Smooth muscle cell (in vitro differentiated cells): ENCODE measurements at regions not wholly inside any gene's neighbourhood (a gene's known extent, or its start where the extent isn't known, plus 50 kb on each side); places are given as distances from the start of the nearest gene placed in this dataset.

Source experiments
- DNase-seq: peaks from one replicate; lab custom pipeline; 2025; ENCODE audit not compliant: unreplicated experiment; lab: John Stamatoyannopoulos, UW
- H2AFZ ChIP-seq: fragments of 200-600 bp; sonication (generic); 2 replicates; pipeline ENCODE4 v1.6.0; 2016; ENCODE audit warnings: antibody characterized with exemption, low read depth, mild to moderate bottlenecking
- H3F3A ChIP-seq: fragments of 200-600 bp; sonication (generic); 2 replicates; pipeline ENCODE4 v1.6.0; 2017; ENCODE audit warnings: antibody characterized with exemption, low read depth
- H3K27ac ChIP-seq: fragments of 200-600 bp; sonication (generic); 2 replicates; pipeline ENCODE4 v1.5.1; 2016; ENCODE audit warnings: low read depth, mild to moderate bottlenecking
- H3K27me3 ChIP-seq: fragments of 200-600 bp; sonication (generic); 2 replicates; pipeline ENCODE4 v1.6.1; 2016; ENCODE audit warnings: low read depth, mild to moderate bottlenecking
- H3K36me3 ChIP-seq: fragments of 200-600 bp; sonication (generic); 2 replicates; pipeline ENCODE4 v1.5.1; 2016; ENCODE audit warnings: low read depth
- H3K4me1 ChIP-seq: fragments of 200-600 bp; sonication (generic); 2 replicates; pipeline ENCODE4 v1.5.1; 2016; ENCODE audit warnings: low read depth
- H3K4me2 ChIP-seq: fragments of 200-600 bp; sonication (generic); 2 replicates; pipeline ENCODE4 v1.6.0; 2016; ENCODE audit warnings: mild to moderate bottlenecking
- H3K4me3 ChIP-seq: fragments of 200-600 bp; sonication (generic); 2 replicates; pipeline ENCODE4 v1.5.1; 2016; ENCODE audit warnings: mild to moderate bottlenecking
- H3K79me2 ChIP-seq: fragments of 200-600 bp; sonication (generic); 2 replicates; pipeline ENCODE4 v1.6.0; 2016; ENCODE audit warnings: low read depth, mild to moderate bottlenecking
- H3K9ac ChIP-seq: fragments of 200-600 bp; sonication (generic); 2 replicates; pipeline ENCODE4 v1.6.0; 2016; ENCODE audit warnings: low read depth
- H3K9me3 ChIP-seq: fragments of 200-600 bp; sonication (generic); replicated peaks from 2 replicates; pipeline ENCODE4 v1.5.1; 2016; ENCODE audit warnings: low read depth
- H4K20me1 ChIP-seq: fragments of 200-600 bp; sonication (generic); 2 replicates; pipeline ENCODE4 v1.6.0; 2016; ENCODE audit warnings: low read depth
- CTCF ChIP-seq: fragments of 200-600 bp; sonication (generic); IDR thresholded peaks from 2 replicates; pipeline ENCODE4 v1.5.1; 2017; ENCODE audit warnings: borderline replicate concordance, mild to moderate bottlenecking, antibody characterized with exemption; ENCODE audit not compliant: insufficient read depth, poor library complexity, severe bottlenecking
- WGBS: methylation state at CpG from one replicate; pipeline ENCODE4 v1.1.7; 2016; ENCODE audit warnings: low lambda C conversion rate; 5-methylcytosine and 5-hydroxymethylcytosine counted together

GRCh38 chr5:43920422-43920821 lies 317.4 kb downstream of the NNT start:
- Histone ChIP-seq H3K27me3 (no peaks in the 10 kb centered on the region), H3K27ac (no peak overlapping the region), H4K20me1 (no peaks in the 10 kb centered on the region)

DNA sequence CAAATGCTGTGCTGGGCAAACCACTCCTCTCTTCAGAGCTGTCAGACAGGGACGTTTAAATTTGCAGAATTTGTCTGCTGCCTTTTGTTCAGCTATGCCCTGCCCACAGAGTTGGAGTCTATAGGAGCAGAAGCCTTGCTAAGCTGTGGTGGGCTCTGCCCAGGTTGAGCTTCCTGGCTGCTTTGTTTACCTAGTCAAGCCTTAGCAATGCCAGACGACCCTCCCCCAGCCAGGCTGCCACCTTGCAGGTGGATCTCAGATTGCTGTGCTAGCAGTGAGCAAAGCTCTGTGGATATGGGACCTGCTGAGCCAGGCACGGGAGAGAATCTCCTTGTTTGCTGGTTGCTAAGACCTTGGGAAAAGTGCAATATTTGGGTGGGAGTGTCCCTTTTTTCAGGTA lies 314.9 kb downstream of the NNT start:
- 76% methylated on average over 3 of the region's 3 CpGs for WGBS
- peaks cover 6% of the 10 kb centered on the region for H3K9me3 ChIP-seq
- no peaks in the 10 kb centered on the region for H3K36me3 ChIP-seq
- no peaks in the 10 kb centered on the region for H3K4me1 ChIP-seq
- no peaks in the 10 kb centered on the region for H3K79me2 ChIP-seq
- no peak overlapping the region for H3K4me2 ChIP-seq
- no peak overlapping the region for H3K4me3 ChIP-seq
- no peak overlapping the region for H3K27ac ChIP-seq
- DNase-seq: no peak
- no peaks in the 10 kb centered on the region for H3F3A ChIP-seq
- H2AFZ ChIP-seq: no peak overlapping the region
- H3K27me3 ChIP-seq: no peaks in the 10 kb centered on the region
- TF ChIP-seq CTCF: no peak
- no peak overlapping the region for H3K9ac ChIP-seq
- H4K20me1 ChIP-seq: no peaks in the 10 kb centered on the region

More at GRCh38 chr5:43920422-43920821, 317.4 kb downstream of the NNT start:
- Histone ChIP-seq H3K4me3 (no peak overlapping the region), H3K4me1 (no peaks in the 10 kb centered on the region), H3K9me3 (peaks cover 6% of the 10 kb centered on the region), H3K4me2 (no peak overlapping the region), H3K36me3 (no peaks in the 10 kb centered on the region), H3K9ac (no peak overlapping the region), H3F3A (no peaks in the 10 kb centered on the region), H3K79me2 (no peaks in the 10 kb centered on the region), H2AFZ (no peak overlapping the region)
- DNase-seq: no peak
- no peak for TF ChIP-seq CTCF

DNA sequence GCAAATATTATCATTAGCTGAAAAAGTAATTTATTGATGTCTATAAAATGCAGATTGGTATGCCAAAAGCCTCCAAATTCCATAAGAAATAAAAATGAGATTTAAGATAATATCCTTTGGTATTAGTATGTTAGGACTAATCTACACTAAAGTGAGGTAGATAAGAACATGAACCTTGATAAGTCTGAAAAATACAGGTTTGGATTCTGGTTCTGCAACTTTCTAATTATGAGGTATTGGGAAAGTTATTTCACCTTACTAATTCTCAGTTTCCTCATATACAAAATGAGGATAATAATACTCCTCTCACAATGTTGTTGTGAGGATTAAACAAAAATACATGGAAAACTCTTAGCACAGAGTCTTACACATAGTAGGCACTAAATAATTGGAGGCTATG lies 300.1 kb downstream of the NNT start:
- no peaks in the 10 kb centered on the region for H3F3A ChIP-seq
- H3K9me3 ChIP-seq: no peaks in the 10 kb centered on the region

DNA sequence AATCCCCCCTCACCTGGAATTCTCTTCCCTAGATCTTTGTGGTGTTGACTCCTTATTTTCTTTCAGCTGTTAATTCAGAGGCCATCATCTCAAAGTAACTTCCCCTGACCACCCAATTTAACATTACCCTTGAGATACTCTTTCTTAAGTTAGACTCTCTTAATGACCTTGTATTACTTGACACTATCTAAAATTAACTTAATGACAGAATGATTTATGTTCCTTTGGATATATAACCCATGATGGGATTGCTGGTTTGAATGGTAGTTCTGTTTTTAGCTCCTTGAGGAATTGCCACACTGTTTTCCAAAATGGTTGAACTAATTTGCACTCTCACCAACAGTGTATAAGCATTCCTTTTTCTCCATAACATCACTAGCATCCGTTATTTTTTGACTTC lies 298.0 kb downstream of the NNT start:
- H3F3A ChIP-seq: no peaks in the 10 kb centered on the region
- no peaks in the 10 kb centered on the region for H4K20me1 ChIP-seq
- 100% methylated on average over 1 of the region's 1 CpG for WGBS
- DNase-seq: no peak
- H3K36me3 ChIP-seq: no peaks in the 10 kb centered on the region
- no peak for TF ChIP-seq CTCF
- H3K4me2 ChIP-seq: no peak overlapping the region
- H3K27ac ChIP-seq: no peak overlapping the region
- no peaks in the 10 kb centered on the region for H3K4me1 ChIP-seq
- H3K9ac ChIP-seq: no peak overlapping the region
- no peak overlapping the region for H2AFZ ChIP-seq
- no peaks in the 10 kb centered on the region for H3K27me3 ChIP-seq
- no peaks in the 10 kb centered on the region for H3K79me2 ChIP-seq
- no peak overlapping the region for H3K4me3 ChIP-seq
- no peaks in the 10 kb centered on the region for H3K9me3 ChIP-seq

More for the DNA sequence above, 300.1 kb downstream of the NNT start:
- Histone ChIP-seq H3K9ac (no peak overlapping the region), H3K27ac (no peak overlapping the region), H3K27me3 (no peaks in the 10 kb centered on the region), H3K36me3 (no peaks in the 10 kb centered on the region), H3K4me1 (no peaks in the 10 kb centered on the region), H3K79me2 (no peaks in the 10 kb centered on the region), H3K4me2 (no peak overlapping the region), H2AFZ (no peak overlapping the region), H3K4me3 (no peak overlapping the region), H4K20me1 (no peaks in the 10 kb centered on the region)
- no peak for TF ChIP-seq CTCF
- no peak for DNase-seq
